ENCODE measurements at regions not wholly inside any gene's neighbourhood (a gene's known extent, or its start where the extent isn't known, plus 50 kb on each side); places are given as distances from the start of the nearest gene placed in this dataset.

DNA sequence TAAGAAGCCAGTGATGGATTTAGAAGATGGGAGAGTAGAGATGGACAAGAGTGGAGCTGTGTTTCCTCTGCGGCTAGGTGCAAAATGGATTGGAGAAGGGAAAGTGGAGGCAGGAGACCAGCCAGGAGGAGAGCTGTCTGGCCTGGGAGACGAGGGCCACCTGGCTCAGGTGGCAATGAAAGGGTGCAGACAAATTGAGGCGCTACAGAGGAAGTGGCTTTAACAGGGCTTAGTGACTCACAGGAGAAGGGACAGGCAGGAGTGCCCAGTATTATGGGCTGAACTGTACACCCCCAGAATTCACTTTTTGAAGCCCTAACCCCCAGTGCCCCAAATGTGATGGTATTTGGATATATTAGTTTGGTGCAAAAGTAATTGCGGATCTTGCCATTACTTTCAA lies 65.6 kb upstream of the DUSP5 start:
- Histone ChIP-seq H3K27ac (ENCODE audit: low read depth, low read length) (no peak overlapping the region), H3K36me3 (ENCODE audit: control insufficient read depth in 5 of 5, insufficient read depth in 5 of 5, low read length in 5 of 5) (no peaks in the 10 kb centered on the region), H3K4me1 (ENCODE audit: control insufficient read depth in 5 of 5, insufficient read depth in 5 of 5, low read length in 5 of 5) (no peaks in the 10 kb centered on the region), H3K9ac (ENCODE audit: low read length in 5 of 5) (no peak overlapping the region), H3K9me3 (ENCODE audit: control insufficient read depth in 5 of 5, low read length in 5 of 5) (peaks cover 0 to 4% (median 0%) of the 10 kb centered on the region in 5 donors), H3K27me3 (ENCODE audit: control insufficient read depth in 5 of 5, insufficient read depth in 4 of 5, low read length in 5 of 5) (peaks cover 0 to 2% (median 0%) of the 10 kb centered on the region in 5 donors), H3K4me3 (ENCODE audit: low read depth in 1 of 5, low read length in 5 of 5) (no peak overlapping the region)

DNA sequence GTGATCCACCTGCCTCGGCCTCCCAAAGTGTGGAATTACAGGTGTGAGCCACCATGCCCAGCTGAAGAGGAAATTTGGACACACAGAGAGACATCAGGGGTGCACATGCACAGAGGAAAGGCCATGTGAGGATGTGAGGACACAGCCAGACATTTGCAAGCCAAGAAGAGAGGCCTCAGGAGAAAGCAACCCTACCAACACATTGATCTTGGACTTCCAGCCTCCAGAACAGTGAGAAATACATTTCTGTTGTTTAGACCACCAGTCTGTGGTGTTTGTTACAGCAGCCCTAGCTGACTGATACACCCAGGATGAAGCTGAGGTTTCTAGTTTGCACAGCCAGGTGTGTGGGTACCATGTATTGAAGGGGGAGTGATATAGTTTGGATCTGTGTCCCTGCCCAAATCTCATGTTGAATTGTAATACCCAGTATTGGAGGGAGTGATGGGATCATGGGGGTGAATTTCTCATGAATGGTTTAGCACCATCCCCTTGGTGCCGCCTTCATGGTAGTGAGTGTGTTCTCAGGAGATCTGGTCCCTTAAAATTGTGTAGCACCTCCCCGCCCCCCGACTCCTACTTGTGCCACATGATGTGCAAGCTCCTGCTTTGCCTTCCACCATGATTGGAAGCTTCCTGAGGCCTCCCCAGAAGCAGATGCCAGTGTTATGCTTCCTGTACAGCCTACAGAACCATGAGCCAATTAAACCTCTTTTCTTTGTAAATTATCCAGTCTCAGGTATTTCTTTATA lies 64.7 kb upstream of the DUSP5 start:
- no peaks in the 10 kb centered on the region for H3K36me3 ChIP-seq (ENCODE audit: control insufficient read depth in 5 of 5, insufficient read depth in 5 of 5, low read length in 5 of 5)
- peaks cover 0 to 2% (median 0%) of the 10 kb centered on the region in 5 donors for H3K27me3 ChIP-seq (ENCODE audit: control insufficient read depth in 5 of 5, insufficient read depth in 4 of 5, low read length in 5 of 5)
- H3K9ac ChIP-seq (ENCODE audit: low read length in 5 of 5), result no peak overlapping the region
- no peak overlapping the region for H3K4me3 ChIP-seq (ENCODE audit: low read depth in 1 of 5, low read length in 5 of 5)
- peaks cover 0 to 4% (median 0%) of the 10 kb centered on the region in 5 donors for H3K9me3 ChIP-seq (ENCODE audit: control insufficient read depth in 5 of 5, low read length in 5 of 5)
- H3K4me1 ChIP-seq (ENCODE audit: control insufficient read depth in 5 of 5, insufficient read depth in 5 of 5, low read length in 5 of 5), result no peaks in the 10 kb centered on the region
- H3K27ac ChIP-seq (ENCODE audit: low read depth, low read length), result no peak overlapping the region

DNA sequence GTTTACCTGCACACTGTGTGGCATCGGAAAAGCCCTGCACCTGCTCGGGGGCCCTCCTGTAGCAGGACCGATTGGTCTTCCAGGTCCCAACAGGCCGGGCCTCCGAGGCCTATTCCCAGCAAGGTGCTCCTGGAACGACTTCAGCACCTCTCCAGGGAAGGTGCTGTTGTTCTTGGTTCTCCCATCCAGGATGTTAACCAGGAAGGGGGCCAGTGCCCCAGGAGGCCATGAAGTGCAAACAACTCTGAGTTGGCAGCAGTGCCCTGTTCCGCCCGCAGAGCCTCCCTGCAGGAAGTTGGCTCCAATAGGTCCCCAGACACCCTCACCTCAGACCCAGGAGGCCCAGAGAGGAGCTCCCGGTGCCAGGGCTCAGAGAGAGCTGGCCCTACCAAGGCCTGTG lies 64.0 kb upstream of the DUSP5 start:
- Histone ChIP-seq H3K9me3 (ENCODE audit: control insufficient read depth in 5 of 5, low read length in 5 of 5) (peaks cover 0 to 4% (median 0%) of the 10 kb centered on the region in 5 donors), H3K9ac (ENCODE audit: low read length in 5 of 5) (no peak overlapping the region), H3K4me1 (ENCODE audit: control insufficient read depth in 5 of 5, insufficient read depth in 5 of 5, low read length in 5 of 5) (no peaks in the 10 kb centered on the region), H3K27ac (ENCODE audit: low read depth, low read length) (no peak overlapping the region), H3K36me3 (ENCODE audit: control insufficient read depth in 5 of 5, insufficient read depth in 5 of 5, low read length in 5 of 5) (no peaks in the 10 kb centered on the region), H3K27me3 (ENCODE audit: control insufficient read depth in 5 of 5, insufficient read depth in 4 of 5, low read length in 5 of 5) (peaks cover 0 to 2% (median 0%) of the 10 kb centered on the region in 5 donors), H3K4me3 (ENCODE audit: low read depth in 1 of 5, low read length in 5 of 5) (no peak overlapping the region)

DNA sequence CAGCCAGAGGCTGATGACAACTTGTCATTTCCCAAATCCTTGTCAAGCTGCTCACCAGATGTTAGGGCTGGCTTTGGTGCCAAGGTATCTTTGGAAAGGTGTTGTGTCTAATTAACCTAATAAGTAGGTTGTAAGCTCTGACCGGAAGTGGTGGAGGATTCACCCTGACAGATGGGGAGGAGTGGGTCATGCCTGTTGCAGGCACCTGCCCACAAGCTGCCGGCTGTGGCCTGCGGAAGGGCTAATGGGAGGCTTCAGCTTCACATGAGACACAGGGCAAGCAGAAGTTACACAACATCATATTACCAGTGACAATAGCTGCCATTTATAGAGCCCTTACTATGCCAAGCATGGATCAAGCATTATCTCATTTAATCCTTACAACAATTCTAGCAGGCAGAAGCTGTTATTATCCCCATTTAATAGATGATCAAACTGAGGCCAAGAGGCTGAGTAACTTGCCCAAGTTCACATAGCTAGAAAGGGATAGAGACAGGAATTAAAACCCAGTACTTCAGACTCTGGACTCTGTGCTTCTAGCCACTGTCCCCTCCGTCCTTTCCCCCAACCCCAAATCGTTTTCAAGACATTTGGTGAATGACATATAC lies 63.1 kb upstream of the DUSP5 start:
- no peak overlapping the region for H3K9ac ChIP-seq (ENCODE audit: low read length in 5 of 5)
- no peak overlapping the region for H3K27ac ChIP-seq (ENCODE audit: low read depth, low read length)
- no peaks in the 10 kb centered on the region for H3K36me3 ChIP-seq (ENCODE audit: control insufficient read depth in 5 of 5, insufficient read depth in 5 of 5, low read length in 5 of 5)
- H3K4me1 ChIP-seq (ENCODE audit: control insufficient read depth in 5 of 5, insufficient read depth in 5 of 5, low read length in 5 of 5), result no peaks in the 10 kb centered on the region
- no peak overlapping the region for H3K4me3 ChIP-seq (ENCODE audit: low read depth in 1 of 5, low read length in 5 of 5)
- H3K9me3 ChIP-seq (ENCODE audit: control insufficient read depth in 5 of 5, low read length in 5 of 5), result peaks cover 0 to 4% (median 0%) of the 10 kb centered on the region in 5 donors
- H3K27me3 ChIP-seq (ENCODE audit: control insufficient read depth in 5 of 5, insufficient read depth in 4 of 5, low read length in 5 of 5), result peaks cover 0 to 2% (median 0%) of the 10 kb centered on the region in 5 donors

DNA sequence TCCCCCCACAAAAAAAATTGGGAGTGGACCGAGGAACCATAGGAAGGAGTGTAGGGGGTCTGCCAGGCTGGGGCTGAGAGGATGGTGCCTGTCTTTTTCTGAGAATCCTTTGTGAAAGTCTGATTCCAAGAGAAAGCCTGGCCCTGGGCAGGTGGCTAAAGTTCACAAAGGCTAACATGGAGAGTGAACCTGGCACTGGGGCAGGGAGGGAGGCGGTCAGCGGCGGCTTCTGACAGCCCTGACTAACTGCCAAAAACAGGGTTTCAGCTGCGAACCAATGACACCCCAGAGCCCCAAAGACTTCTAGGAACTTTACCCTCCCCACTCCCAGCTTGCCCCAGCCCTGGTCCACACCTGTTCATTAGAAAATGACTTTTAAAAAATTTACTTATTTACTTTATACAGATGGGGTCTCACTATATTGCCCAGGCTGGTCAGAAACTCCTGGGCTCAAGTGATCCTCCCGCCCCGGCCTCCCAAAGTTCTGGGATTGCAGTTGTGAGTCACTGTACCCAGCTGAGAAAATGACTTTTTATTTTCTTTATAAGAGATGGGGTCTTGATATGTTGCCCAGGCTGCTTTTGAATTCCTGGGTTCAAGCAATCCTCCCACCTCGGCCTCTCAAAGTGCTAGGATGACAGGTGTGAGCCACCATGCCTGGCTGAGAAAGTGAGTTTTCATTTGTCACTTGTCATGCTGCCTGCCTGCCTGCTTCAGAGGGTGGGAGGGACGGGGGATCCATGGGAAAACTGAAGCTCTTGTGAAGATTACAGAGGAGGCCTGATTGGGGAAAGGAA lies 61.0 kb upstream of the DUSP5 start:
- Histone ChIP-seq H3K9ac (ENCODE audit: low read length in 5 of 5) (no peak overlapping the region), H3K36me3 (ENCODE audit: control insufficient read depth in 5 of 5, insufficient read depth in 5 of 5, low read length in 5 of 5) (no peaks in the 10 kb centered on the region), H3K4me1 (ENCODE audit: control insufficient read depth in 5 of 5, insufficient read depth in 5 of 5, low read length in 5 of 5) (no peaks in the 10 kb centered on the region), H3K4me3 (ENCODE audit: low read depth in 1 of 5, low read length in 5 of 5) (no peak overlapping the region), H3K9me3 (ENCODE audit: control insufficient read depth in 5 of 5, low read length in 5 of 5) (peaks cover 0 to 4% (median 0%) of the 10 kb centered on the region in 5 donors), H3K27me3 (ENCODE audit: control insufficient read depth in 5 of 5, insufficient read depth in 4 of 5, low read length in 5 of 5) (no peaks in the 10 kb centered on the region), H3K27ac (ENCODE audit: low read depth, low read length) (no peak overlapping the region)

DNA sequence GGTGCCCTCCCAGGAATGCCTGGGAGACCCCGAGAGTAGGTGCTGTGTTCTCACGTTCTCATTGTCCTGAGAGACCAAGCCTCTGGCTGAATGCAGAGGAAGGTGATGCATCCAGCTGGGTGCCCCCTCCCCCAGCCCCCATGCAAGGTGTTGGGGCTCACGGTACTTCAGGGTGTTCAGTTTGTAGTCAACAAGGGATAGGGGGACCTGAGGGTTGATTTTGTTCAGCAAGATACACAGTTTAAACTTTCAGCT lies 60.4 kb upstream of the DUSP5 start:
- peaks cover 0 to 4% (median 0%) of the 10 kb centered on the region in 5 donors for H3K9me3 ChIP-seq (ENCODE audit: control insufficient read depth in 5 of 5, low read length in 5 of 5)
- H3K4me1 ChIP-seq (ENCODE audit: control insufficient read depth in 5 of 5, insufficient read depth in 5 of 5, low read length in 5 of 5), result no peaks in the 10 kb centered on the region
- no peaks in the 10 kb centered on the region for H3K36me3 ChIP-seq (ENCODE audit: control insufficient read depth in 5 of 5, insufficient read depth in 5 of 5, low read length in 5 of 5)
- no peak overlapping the region for H3K27ac ChIP-seq (ENCODE audit: low read depth, low read length)
- H3K9ac ChIP-seq (ENCODE audit: low read length in 5 of 5), result no peak overlapping the region
- H3K27me3 ChIP-seq (ENCODE audit: control insufficient read depth in 5 of 5, insufficient read depth in 4 of 5, low read length in 5 of 5), result no peaks in the 10 kb centered on the region
- H3K4me3 ChIP-seq (ENCODE audit: low read depth in 1 of 5, low read length in 5 of 5), result no peak overlapping the region

DNA sequence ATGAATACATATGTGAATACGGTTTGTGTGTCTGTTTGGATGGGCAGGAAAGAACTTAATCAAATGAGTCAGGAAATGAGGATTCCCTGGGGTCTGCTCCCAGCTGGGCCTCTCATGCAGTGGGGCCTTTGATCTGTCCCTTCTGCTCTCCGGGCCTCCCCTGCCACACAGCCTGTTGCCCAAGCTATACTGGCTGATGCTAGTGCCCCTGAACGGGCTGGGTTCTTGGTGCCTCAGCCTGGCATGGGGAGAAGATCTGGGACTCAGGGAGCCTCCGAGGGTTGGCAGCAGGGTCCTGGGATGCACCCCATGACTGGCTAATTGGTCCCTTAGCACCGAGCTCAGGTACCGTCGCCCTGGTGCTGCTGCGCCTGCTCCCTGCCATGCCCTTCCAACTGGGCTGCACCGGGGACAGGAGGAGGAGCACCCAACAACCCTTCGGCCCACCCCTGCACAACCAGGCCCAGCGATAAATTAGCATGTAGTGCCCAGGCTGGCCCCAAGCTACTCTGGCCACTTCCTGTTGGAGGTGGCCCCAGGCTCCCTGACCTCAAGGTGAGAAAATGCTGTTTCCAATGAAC lies 59.9 kb upstream of the DUSP5 start:
- H3K9ac ChIP-seq (ENCODE audit: low read length in 5 of 5), result no peak overlapping the region
- peaks cover 0 to 2% (median 0%) of the 10 kb centered on the region in 5 donors for H3K9me3 ChIP-seq (ENCODE audit: control insufficient read depth in 5 of 5, low read length in 5 of 5)
- no peaks in the 10 kb centered on the region for H3K36me3 ChIP-seq (ENCODE audit: control insufficient read depth in 5 of 5, insufficient read depth in 5 of 5, low read length in 5 of 5)
- no peak overlapping the region for H3K27ac ChIP-seq (ENCODE audit: low read depth, low read length)
- H3K4me1 ChIP-seq (ENCODE audit: control insufficient read depth in 5 of 5, insufficient read depth in 5 of 5, low read length in 5 of 5), result no peaks in the 10 kb centered on the region
- H3K4me3 ChIP-seq (ENCODE audit: low read depth in 1 of 5, low read length in 5 of 5), result no peak overlapping the region
- H3K27me3 ChIP-seq (ENCODE audit: control insufficient read depth in 5 of 5, insufficient read depth in 4 of 5, low read length in 5 of 5), result no peaks in the 10 kb centered on the region

DNA sequence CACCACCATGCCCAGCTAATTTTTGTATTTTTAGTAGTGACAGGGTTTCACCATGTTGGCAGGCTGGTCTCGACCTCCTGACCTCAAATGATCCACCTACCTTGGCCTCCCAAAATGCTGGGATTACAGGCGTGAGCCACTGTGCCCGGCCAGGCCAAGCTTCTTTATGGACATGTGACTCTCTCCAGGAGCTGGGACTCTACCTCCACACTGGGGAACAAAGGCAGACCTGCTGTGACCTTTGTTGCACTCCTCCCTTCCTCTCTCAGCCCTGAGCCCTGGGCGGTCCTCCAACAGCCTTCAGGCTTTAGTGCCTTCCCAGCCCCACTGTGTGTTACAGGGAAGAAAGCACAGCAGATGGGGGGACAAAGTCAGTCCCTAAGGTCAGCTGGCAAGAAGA lies 55.0 kb upstream of the DUSP5 start:
- Histone ChIP-seq H3K9me3 (ENCODE audit: control insufficient read depth in 5 of 5, low read length in 5 of 5) (no peaks in the 10 kb centered on the region), H3K4me3 (ENCODE audit: low read depth in 1 of 5, low read length in 5 of 5) (no peak overlapping the region), H3K27me3 (ENCODE audit: control insufficient read depth in 5 of 5, insufficient read depth in 4 of 5, low read length in 5 of 5) (peaks cover 0 to 3% (median 0%) of the 10 kb centered on the region in 5 donors), H3K27ac (ENCODE audit: low read depth, low read length) (no peak overlapping the region), H3K9ac (ENCODE audit: low read length in 5 of 5) (no peak overlapping the region), H3K36me3 (ENCODE audit: control insufficient read depth in 5 of 5, insufficient read depth in 5 of 5, low read length in 5 of 5) (no peaks in the 10 kb centered on the region), H3K4me1 (ENCODE audit: control insufficient read depth in 5 of 5, insufficient read depth in 5 of 5, low read length in 5 of 5) (no peaks in the 10 kb centered on the region)

DNA sequence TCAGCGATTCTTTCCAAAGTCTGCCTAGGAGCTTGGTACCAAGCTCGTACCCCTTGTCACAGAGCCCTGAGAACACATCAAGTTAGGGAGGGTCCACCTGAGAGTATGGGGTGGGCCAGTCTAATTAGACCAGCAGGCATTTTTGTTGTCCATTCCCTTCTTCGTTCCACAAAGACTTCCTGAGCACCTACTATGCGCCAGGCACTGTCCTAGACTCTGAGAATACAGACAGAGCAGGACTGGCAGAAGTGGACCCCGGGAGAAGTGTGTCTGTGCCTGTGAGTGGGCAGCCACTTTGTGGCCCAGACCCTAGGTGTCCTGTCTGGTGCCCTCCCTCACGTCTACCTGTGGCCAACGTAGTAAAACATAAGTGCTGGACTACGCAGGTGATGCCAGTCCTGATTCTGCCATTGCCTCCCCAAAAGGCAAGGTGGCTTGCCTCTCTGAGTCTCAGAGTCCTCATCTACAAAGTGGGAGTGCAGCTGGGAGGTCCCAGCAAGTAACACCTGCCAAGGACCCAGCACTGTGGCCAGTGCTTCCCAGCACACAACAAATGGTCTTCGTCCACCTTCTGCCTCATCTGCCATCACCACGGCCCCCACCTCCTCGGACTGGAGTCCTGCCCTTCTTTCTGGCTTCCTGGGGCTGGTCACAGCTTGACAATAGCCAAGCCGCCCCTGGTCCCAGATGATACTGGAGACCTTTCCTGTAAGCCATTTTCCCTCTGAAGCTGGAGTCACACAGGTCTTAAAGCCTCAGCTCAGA lies 54.3 kb upstream of the DUSP5 start:
- no peak overlapping the region for H3K9ac ChIP-seq (ENCODE audit: low read length in 5 of 5)
- H3K27ac ChIP-seq (ENCODE audit: low read depth, low read length), result no peak overlapping the region
- no peaks in the 10 kb centered on the region for H3K4me1 ChIP-seq (ENCODE audit: control insufficient read depth in 5 of 5, insufficient read depth in 5 of 5, low read length in 5 of 5)
- H3K36me3 ChIP-seq (ENCODE audit: control insufficient read depth in 5 of 5, insufficient read depth in 5 of 5, low read length in 5 of 5), result no peaks in the 10 kb centered on the region
- H3K9me3 ChIP-seq (ENCODE audit: control insufficient read depth in 5 of 5, low read length in 5 of 5), result no peaks in the 10 kb centered on the region
- H3K4me3 ChIP-seq (ENCODE audit: low read depth in 1 of 5, low read length in 5 of 5), result no peak overlapping the region
- H3K27me3 ChIP-seq (ENCODE audit: control insufficient read depth in 5 of 5, insufficient read depth in 4 of 5, low read length in 5 of 5), result peaks cover 0 to 3% (median 0%) of the 10 kb centered on the region in 5 donors

Data from subcutaneous abdominal adipose tissue (tissue), 5 donors.